Fibroblast of lung (primary cell): ENCODE measurements at regions not wholly inside any gene's neighbourhood (a gene's known extent, or its start where the extent isn't known, plus 50 kb on each side); places are given as distances from the start of the nearest gene placed in this dataset.

Source experiments
- DNase-seq, 2 donors: peaks; one replicate each; pipeline versions ENCODE4 v3.0.0 to v3.0.0-alpha.2; 2010; ENCODE audit warnings: low read depth in 2 of 2
- H2AFZ ChIP-seq: 2 replicates; pipeline ENCODE4 v1.5.1; 2012; ENCODE audit warnings: low read length, control low read depth, inconsistent platforms
- H3K27ac ChIP-seq: 2 replicates; pipeline ENCODE4 v1.5.1; 2011; ENCODE audit warnings: low read length, control low read depth; ENCODE audit not compliant: insufficient read depth
- H3K27me3 ChIP-seq: 2 replicates; pipeline ENCODE4 v1.5.1; 2011; ENCODE audit warnings: mild to moderate bottlenecking, low read length; ENCODE audit not compliant: control insufficient read depth, insufficient read depth
- H3K36me3 ChIP-seq: 2 replicates; pipeline ENCODE4 v1.5.1; 2011; ENCODE audit warnings: low read length; ENCODE audit not compliant: control insufficient read depth, insufficient read depth
- H3K4me1 ChIP-seq: 2 replicates; pipeline ENCODE4 v1.5.1; 2011; ENCODE audit warnings: low read length; ENCODE audit not compliant: control insufficient read depth, insufficient read depth; ENCODE audit errors: extremely low read depth
- H3K4me2 ChIP-seq: 2 replicates; pipeline ENCODE4 v1.5.1; 2011; ENCODE audit warnings: low read length, control low read depth; ENCODE audit not compliant: insufficient read depth; ENCODE audit errors: extremely low read depth
- H3K4me3 ChIP-seq, 4 experiments: fragments of 200-600 bp in 1 of 4; sonication (generic) in 1 of 4; replicated peaks in 1 of 4; 2 replicates each; pipeline ENCODE4 v1.5.1; 2011 to 2016; ENCODE audit warnings: low read length in 4 of 4, low read depth in 3 of 4, mild to moderate bottlenecking in 3 of 4, control low read depth in 2 of 4, inconsistent platforms in 1 of 4, mixed read lengths in 1 of 4; ENCODE audit not compliant: insufficient read depth in 1 of 4; ENCODE audit errors: control extremely low read depth in 1 of 4
- H3K79me2 ChIP-seq: 2 replicates; pipeline ENCODE4 v1.5.1; 2012; ENCODE audit warnings: mild to moderate bottlenecking, low read length, inconsistent platforms; ENCODE audit not compliant: control insufficient read depth, insufficient read depth
- H3K9ac ChIP-seq: 2 replicates; pipeline ENCODE4 v1.5.1; 2011; ENCODE audit warnings: mild to moderate bottlenecking, low read length, control low read depth; ENCODE audit not compliant: insufficient read depth
- H3K9me3 ChIP-seq: 2 replicates; pipeline ENCODE4 v1.5.1; 2012; ENCODE audit warnings: low read depth, low read length; ENCODE audit not compliant: control insufficient read depth, insufficient read depth
- H4K20me1 ChIP-seq: 2 replicates; pipeline ENCODE4 v1.5.1; 2011; ENCODE audit warnings: low read length; ENCODE audit not compliant: control insufficient read depth, insufficient read depth; ENCODE audit errors: extremely low read depth
- CTCF ChIP-seq, 2 donors: IDR thresholded peaks in 1 of 2; conservative IDR thresholded peaks in 1 of 2; 1 replicate in 1 of 2; 2 replicates in 1 of 2; pipeline ENCODE4 v1.5.1; 2011 to 2012; ENCODE audit warnings: low read length in 2 of 2, control low read depth in 1 of 2, inconsistent platforms in 1 of 2, low read depth in 1 of 2, mild to moderate bottlenecking in 1 of 2
- EZH2 ChIP-seq: IDR thresholded peaks from 2 replicates; pipeline ENCODE4 v1.5.1; 2012; ENCODE audit warnings: low read length, control low read depth, mild to moderate bottlenecking; ENCODE audit errors: missing control alignments

GRCh38 chrX:129039176-129039575 is 484.1 kb downstream of the SMARCA1 start:
- Histone ChIP-seq H3K79me2 (no peaks in the 10 kb centered on the region), H3K36me3 (no peaks in the 10 kb centered on the region), H3K4me2 (no peak overlapping the region), H2AFZ (no peak overlapping the region), H3K27ac (no peak overlapping the region), H3K4me3 (no peak overlapping the region), H3K9me3 (no peaks in the 10 kb centered on the region), H3K27me3 (no peaks in the 10 kb centered on the region), H4K20me1 (no peaks in the 10 kb centered on the region), H3K4me1 (no peaks in the 10 kb centered on the region), H3K9ac (no peak overlapping the region)
- DNase-seq = no peak
- TF ChIP-seq CTCF (conservative IDR thresholded peaks at IDR 0.05 in 1 of 2, IDR thresholded peaks at IDR 0.05 in 1 of 2; ENCODE audit: low read depth in 1 of 2, low read length in 2 of 2) = no peak
- TF ChIP-seq EZH2 = no peak

GRCh38 chrX:129037389-129037788 is 485.9 kb downstream of the SMARCA1 start:
- TF ChIP-seq CTCF (conservative IDR thresholded peaks at IDR 0.05 in 1 of 2, IDR thresholded peaks at IDR 0.05 in 1 of 2; ENCODE audit: low read depth in 1 of 2, low read length in 2 of 2) = no peak
- no peak for TF ChIP-seq EZH2
- H3K79me2 ChIP-seq = no peaks in the 10 kb centered on the region
- H3K36me3 ChIP-seq = no peaks in the 10 kb centered on the region
- H3K4me3 ChIP-seq = no peak overlapping the region
- no peak overlapping the region for H3K27ac ChIP-seq
- no peaks in the 10 kb centered on the region for H3K27me3 ChIP-seq
- H4K20me1 ChIP-seq = no peaks in the 10 kb centered on the region
- H2AFZ ChIP-seq = no peak overlapping the region
- no peaks in the 10 kb centered on the region for H3K4me1 ChIP-seq
- no peak for DNase-seq
- H3K9me3 ChIP-seq = no peaks in the 10 kb centered on the region
- no peak overlapping the region for H3K9ac ChIP-seq
- H3K4me2 ChIP-seq = no peak overlapping the region

- no peaks in the 10 kb centered on the region for H3K4me1 ChIP-seq
- no peaks in the 10 kb centered on the region for H3K36me3 ChIP-seq
- no peak overlapping the region for H3K9ac ChIP-seq
- H3K27ac ChIP-seq = no peak overlapping the region
- H3K79me2 ChIP-seq = no peaks in the 10 kb centered on the region
- H3K9me3 ChIP-seq = no peaks in the 10 kb centered on the region
- H3K4me3 ChIP-seq = no peak overlapping the region
- TF ChIP-seq CTCF (conservative IDR thresholded peaks at IDR 0.05 in 1 of 2, IDR thresholded peaks at IDR 0.05 in 1 of 2; ENCODE audit: low read depth in 1 of 2, low read length in 2 of 2) (no peak), EZH2 (no peak)
- no peaks in the 10 kb centered on the region for H4K20me1 ChIP-seq
- H3K4me2 ChIP-seq = no peak overlapping the region
- DNase-seq = no peak
- no peak overlapping the region for H2AFZ ChIP-seq
- H3K27me3 ChIP-seq = no peaks in the 10 kb centered on the region
Observed at GRCh38 chrX:129035180-129035579, 488.1 kb downstream of the SMARCA1 start.
